NCI-H146 treated with DMSO at 0.1 percent for 48 hours (cell line): ENCODE measurements at regions not wholly inside any gene's neighbourhood (a gene's known extent, or its start where the extent isn't known, plus 50 kb on each side); places are given as distances from the start of the nearest gene placed in this dataset.

ENCODE experiments used
- DNase-seq: peaks from one replicate; lab custom pipeline; 2025; ENCODE audit not compliant: unreplicated experiment; lab: John Stamatoyannopoulos, UW

DNA sequence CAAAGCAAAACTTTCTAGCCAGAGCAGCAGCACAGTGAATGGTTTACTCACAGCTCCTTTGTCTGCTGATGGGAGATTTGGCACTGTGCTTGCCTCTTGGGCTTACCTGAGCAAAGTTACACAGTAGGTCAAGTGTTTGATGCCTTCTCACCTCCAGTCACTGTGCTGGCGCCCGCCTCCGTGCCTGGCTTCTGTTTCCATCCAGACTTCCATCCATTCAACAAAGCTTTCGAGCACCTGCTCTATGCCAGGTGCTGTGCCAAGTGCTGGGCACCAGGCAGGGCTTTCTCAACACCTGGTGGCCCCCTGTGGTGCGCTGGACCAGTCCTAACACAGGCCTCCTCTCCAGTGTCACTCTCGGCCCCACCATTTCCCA is 199.2 kb upstream of the EEA1 start:
- DNase-seq, result no peak

DNA sequence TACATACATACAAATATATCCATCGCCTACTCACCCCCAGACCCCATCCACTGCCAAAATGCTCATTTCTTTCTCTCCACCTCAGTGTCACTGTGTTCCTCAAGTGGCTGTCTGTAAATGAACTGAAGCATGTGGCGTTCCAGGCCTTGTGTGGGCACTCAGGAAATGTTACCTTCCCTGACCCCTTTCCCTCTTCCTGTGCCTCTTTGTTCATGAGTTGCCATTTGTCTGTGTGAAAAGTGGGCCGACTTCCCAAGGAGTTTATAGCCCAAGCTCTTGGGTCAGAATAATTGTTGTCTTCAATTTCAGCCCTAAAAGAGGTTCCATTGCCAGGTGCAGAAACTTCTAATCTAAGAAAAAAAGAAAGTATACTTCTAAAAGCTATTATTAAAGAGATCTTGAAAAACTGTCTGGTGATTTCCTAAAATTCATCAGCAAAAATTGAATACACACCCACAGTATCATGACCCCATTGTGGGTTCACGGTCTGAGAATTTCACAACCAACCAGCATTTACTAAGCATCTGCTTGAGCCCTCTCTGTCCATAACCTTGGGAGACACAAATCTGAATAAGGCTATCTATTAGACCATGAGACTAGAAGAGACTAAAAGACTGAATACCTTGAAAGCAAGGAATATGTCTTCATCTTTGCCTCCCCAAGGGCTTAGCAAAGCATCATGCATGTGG is 201.4 kb upstream of the EEA1 start:
- no peak for DNase-seq

DNA sequence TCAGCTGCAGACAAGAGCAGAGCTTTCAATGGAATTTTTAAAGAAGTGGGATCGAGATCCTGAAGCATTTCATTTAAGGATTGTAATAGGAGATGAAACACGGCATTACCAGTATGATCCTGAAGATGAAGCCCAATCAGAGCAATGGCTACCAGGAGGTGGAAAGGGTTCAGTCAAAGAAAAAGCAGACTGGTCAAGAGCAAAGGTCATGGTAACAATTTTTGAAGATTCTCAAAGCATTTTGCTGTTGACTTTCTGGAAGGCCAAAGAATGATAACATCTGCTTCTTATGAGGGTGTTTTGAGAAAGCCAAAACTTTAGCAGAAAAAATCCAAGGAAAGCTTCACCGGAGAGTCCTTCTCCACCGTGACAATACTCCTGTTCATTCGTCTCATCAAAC is 204.3 kb upstream of the EEA1 start:
- DNase-seq, result no peak

DNA sequence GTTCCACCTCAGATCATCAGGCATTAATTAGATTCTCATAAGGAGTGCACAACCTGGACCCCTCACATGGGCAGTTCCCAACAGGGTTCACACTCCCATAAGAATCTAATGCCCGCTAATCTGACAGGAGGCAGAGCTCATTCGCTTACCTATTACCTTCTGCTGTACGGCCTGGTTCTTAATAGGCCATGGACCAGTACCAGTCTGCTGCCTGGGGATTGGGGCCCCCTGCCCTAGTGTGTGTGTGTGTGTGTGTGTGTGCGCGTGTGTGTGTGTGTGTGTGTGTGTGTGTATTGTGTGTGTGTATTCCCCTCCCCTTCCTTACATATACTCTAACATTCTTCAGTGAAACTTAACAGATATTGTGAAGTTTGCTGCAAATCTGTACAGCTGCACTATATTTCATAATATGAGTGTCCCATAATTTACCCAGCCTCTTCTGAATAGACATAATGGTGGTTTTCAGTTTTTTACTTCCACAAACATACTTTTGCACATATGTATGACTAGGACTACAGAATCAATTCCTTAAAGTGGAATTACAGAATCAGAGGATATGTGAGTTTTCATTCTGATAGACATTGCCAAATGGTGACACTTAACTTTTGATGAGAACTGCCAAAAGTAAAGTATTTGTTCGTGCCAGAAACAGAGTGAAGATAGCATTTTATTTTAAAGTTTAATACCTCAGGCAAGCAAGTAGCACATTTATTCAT is 205.2 kb upstream of the EEA1 start:
- no peak for DNase-seq

DNA sequence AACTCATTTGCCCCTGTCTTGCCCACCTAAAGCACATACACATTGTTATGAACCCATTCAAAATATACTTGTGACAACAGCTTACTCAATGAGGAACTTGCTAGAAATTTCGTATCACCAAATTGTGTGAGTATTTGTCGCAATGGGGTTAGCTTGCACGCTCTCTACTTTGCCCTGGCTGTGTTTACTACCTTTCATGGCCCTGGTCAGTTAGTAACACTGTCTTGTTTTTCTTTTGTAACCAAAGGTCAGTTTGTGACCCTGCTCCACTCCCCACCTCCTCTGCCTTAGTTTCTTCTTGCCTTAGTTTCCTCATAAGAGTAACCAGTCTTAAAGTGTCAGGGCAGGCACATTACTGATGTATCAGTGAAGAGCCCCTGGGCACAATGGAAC is 205.8 kb upstream of the EEA1 start:
- DNase-seq, result no peak

DNA sequence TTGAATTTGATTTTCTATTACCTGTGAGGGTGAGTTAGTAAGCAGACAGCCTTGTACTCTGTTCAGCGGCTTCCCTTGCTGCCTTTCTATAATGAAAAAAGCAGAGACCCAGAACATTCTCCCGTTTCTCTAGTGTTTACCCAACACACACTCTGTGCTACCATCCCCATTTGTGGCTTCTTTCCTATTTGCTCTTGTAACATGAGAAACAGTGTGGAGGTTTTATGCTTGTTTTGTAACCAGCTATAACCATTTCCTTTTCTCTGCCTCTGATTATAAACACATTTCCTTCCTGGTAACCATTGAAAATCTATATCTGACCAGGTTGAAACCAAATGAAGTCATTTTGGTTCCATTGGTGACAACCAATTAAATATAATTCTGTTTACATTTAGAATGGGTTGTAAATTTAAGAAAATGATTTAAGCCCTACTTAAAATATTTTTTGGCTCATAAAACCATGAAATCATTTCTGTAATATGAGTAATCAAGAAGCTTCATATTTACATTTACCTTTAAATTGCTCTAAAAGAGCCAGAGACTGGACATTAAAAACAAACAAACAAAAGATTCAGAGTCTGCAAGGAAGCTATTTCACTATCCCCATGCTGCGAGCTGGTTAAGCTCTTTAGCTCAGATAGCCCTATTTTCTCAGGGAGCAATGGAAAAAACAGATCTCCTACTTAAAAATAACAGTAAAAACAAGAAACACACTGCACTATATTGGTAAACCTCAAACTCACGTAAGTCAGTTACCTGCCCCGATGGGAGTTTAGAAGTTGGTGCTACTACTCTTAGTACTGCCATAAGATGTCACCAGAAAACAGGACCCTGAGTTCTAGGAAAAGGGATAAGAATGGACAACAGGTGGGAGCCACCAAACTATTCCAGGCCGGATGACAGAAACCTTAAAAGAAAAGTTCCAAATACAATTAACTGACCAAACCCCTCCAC is 206.5 kb upstream of the EEA1 start:
- no peak for DNase-seq

DNA sequence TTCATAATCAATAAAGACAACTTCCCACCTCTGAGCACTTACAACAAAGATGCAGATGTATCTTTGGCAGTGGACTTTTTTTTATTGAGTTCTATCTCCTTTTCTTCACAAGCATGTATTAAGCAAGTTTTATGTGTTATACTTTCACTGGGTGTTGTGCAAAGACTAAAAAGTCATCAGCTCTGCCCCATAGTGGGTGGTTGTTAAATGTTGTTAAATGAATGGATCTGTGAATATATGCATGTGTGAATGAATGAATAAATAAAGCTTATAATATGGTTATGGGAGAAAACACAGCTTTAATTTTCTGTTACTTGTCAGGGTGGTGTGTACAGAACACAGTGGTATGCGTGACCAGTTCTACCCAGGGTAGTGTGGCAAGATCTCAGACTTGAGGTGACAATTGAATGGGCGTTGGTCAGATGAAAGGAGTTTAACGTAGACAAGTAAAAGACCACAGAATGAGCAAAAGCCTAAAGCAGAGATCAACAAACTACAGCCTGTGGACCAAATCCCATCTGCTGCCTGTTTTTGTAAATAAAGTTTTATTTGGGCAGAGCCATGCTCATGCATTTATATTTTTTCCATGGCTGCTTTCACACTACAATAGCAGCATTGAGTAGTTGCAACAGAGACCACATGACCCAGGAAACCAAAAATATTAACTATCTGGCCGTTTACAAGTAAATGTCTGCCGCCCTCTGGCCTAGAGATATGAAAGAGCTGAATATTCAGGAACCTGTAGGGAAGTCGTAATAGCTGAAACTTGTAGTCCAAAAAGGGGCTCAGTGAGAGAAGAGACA is 207.4 kb upstream of the EEA1 start:
- DNase-seq, result no peak

DNA sequence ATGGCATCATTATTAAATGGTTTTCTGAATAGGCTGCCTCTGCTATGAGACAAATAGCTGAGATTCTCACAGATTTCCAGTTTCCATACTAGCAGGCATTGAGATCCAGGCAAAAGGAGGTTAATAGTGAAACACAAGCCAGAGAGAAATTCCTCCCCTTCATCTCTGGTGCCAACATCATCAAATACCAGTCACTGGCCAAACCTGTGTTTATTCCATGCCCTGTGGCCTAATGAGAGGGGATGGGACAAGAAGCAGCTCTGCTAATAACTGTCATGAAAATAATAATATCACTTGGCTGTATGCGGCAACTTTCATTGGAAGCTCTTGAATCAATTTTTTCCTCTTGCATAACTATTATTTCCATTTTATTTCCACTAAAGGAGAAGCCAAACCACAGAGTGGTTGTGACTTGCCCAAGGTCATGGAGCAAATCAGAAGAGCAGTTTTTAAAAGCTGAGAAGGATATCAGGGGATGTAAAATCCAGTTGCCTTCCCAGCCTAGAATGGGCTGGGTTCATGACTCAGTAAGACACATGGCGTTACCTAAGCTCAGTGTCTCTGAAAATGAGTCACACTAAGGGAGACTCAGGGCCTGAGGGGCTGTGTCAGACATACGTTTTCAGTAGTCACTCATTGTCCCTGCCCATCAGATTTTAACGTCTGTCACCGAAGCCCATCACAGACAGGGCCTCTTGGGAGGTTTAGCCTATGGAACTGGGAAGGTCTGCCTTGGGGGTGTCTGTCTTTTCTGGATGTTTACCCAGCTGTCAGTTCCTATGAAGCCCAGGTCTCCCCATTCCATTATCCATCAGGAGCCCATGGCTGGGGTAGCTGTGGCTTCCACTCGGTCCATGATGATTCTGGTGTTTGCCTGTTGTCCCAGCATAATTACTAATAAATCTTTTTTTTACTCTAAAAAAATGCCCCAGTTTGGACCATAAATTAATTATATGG is 208.8 kb upstream of the EEA1 start:
- no peak for DNase-seq

DNA sequence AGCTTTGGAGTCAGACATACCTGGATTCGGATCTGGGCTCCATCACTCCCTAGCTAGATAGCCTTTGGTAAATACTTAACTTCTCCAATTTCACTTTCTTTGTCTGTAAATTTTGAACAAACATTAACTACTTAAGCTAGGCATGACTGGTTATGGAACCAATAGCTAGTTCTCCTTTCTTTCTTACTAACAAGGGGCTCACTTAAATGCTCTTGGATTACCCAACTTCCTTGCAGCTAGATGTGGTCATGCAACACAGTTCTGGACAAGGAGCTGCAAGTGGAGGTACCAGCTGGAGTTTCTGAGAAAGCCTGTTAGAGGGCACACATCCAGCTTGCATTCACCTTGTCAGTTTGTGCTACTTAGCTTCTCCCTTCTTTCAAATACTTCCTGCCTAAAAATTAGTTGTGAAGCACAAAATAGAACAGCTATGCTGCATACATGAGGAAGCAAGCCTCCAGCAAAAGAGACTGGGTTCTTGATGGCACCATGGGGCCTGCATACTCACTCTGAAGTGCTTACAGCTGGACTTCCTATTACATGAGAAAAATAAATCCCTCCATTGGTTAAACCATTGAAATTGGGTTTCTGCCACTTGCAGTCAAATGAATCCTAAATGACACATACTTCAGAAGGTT is 210.1 kb upstream of the EEA1 start:
- DNase-seq, result no peak

DNA sequence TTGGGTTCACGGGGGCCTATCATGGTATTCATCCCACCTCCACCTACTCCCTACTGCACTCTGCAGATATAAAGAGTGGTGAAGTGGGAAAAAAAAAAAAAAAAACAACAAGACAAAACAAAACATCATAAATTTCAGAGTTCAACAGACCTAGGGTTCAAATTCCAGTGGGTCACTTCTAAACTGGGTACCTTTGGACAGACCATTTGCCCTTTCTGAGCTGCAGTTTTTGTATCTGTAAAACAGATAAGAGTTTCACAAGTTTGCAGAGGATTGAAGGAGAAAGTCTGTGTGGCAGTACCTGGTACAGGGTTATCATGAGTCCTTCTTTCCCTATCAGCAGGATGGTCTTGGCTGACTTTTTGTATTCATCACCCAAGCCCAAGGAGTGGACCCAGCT is 211.2 kb upstream of the EEA1 start:
- DNase-seq, result no peak

DNA sequence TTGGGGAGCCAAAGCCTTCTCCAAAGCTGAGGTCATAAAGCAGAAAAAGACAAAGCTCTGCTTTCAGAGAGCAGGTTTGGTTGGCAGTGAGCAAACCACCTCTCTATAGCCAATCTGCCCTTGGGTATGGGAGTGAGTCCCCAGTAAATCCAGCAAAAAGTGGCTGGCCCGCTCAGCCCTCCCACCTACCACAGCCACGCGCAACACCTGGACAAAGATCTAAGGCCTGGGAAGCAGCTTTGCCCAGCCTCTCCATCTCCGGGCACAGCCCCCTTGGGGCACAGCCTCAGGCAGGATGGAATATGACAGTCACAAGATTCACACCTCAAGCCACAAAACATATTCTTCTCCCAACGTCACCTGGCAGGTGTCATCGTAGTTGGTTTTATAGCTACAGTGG is 211.7 kb upstream of the EEA1 start:
- no peak for DNase-seq

DNA sequence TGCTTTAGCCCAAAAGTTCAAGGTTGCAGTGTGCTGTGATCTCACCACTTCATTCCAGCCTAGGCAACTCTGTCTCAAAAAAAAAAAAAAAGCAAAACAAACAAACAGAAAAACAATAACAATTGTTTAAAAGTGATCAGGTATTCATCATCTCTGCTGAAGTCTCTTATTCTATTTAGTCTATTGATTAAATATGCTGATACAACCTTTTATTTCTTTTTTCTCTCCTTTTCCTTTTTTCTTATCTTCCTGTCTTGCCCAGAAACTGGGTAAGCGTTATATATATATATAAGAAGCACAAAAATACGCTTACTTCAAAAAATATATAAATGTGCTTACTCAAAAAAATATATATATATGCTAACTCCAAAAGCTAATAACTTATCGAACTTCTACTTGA is 213.8 kb upstream of the EEA1 start:
- DNase-seq, result no peak

DNA sequence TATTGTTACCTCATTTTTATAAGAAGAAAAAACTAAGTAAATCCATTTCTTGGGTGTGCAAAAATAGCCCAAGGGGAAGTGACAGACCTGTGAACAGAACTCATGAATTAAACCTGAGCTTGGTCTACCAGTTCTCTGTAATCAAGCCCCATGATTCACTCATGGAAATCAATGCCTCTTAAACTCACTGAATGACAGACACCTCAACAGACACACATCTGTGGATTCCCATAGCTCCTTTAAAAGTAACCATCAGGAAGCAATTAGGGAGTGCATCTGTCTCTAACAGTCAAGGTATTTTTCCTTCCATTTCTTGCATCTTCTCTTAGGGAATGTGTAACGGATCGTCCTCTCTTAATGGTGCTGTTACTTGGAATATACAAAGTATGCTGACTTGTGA is 215.0 kb upstream of the EEA1 start:
- no peak for DNase-seq

DNA sequence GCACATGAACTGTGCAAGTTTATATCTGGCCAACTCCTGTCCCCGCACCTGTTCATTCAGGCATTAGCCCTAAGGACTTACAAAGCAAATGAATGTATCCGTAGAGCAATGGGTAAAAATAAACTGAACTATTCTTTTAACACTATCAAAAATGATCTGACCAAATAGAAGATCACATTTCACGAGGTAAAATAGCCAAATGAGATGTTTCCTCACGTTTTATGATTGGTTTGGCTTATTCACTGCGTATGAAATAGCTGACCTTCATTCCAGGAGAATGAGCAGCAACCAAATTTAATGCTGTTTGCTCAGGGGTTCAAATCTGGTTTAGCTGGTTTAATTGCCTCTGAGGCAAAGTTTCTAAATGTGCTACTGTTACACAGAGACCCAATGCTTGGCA is 216.0 kb upstream of the EEA1 start:
- DNase-seq, result no peak

DNA sequence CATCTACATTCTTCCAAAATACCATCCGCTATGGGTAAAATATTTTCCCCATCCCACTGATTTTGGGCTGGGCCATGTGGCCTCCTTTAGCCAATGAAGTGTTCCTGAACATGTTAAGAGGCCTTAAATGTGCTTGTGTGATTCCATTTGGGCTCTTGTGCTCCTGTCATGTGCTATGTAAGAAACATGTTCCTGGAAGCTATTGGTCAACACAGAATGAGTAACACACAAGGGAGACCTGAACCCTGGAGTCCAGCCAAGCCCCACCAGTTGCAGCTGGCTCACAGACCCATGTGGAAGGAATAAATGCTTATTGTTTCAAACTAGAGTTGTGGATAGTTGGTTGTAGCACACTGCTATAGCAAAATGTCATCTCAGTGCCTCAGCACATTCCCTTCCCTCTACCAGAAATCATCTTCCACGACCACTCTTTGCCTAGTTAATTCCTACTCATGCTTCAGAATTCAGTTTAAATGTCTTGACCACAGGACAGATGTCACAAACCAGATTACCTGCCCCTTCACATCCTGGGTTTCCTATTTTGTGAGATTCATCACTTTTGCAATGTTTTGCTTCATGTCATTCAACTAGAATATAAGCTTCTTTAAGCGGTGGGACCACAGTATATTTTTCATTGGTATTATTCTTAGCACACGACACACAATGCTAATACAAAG is 217.3 kb upstream of the EEA1 start:
- DNase-seq, result no peak

DNA sequence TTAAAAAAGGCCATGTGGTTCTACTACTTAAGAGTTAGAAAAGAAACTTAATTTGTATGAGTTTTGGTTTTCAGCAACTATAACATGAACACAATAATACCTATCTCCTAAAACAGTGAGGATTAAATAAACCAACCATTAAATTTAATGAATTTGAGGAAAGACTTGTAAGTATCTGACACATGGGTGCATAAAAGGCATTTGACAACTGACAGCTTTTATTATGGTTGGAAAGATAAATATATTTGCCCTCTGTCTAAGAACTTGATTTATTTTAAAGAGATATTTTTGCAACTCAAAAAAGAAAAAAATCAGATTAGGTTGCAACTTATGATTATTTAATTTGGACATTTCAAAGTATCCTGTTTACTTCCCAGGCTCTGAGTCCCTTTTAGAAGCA is 217.9 kb upstream of the EEA1 start:
- DNase-seq, result no peak

DNA sequence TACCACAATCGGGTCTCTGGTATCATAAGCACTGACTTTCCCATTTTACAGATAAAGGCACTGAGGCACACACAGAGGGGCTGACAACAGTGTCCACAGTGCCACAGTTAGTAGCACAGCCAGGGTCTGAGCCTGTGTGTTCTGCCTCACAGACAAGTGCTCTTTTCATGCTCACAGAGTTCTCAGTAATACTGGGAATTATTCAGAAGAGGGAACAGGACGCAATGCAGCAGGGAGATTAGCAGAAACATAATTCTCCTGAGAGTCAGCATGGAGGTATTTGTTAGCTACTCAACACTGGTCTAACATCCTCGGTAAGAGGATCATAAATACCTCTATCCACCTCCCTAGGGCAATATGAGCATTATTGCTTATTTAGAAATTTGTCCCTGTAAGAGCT is 219.3 kb upstream of the EEA1 start:
- DNase-seq, result no peak

DNA sequence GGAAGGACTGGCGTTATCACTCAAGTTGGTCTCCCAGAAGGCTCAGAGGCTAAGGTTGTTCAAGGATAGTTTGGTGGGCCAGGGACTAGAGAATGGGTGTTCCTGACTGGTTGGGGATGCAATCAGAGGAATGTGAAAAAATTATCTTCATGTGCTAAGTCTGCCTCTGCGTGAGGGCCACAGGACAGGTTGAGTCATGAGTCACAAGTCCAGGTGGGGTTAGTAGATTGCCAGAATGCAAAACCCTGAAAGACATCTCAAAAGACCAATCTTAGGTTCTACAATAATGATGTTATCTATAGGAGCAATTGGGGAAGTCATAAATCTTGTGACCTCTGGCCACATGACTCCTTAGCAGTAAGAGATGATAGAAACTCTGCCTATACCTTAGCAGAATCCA is 220.1 kb upstream of the EEA1 start:
- DNase-seq, result no peak
